ENCODE measurements at regions not wholly inside any gene's neighbourhood (a gene's known extent, or its start where the extent isn't known, plus 50 kb on each side); places are given as distances from the start of the nearest gene placed in this dataset.

DNA sequence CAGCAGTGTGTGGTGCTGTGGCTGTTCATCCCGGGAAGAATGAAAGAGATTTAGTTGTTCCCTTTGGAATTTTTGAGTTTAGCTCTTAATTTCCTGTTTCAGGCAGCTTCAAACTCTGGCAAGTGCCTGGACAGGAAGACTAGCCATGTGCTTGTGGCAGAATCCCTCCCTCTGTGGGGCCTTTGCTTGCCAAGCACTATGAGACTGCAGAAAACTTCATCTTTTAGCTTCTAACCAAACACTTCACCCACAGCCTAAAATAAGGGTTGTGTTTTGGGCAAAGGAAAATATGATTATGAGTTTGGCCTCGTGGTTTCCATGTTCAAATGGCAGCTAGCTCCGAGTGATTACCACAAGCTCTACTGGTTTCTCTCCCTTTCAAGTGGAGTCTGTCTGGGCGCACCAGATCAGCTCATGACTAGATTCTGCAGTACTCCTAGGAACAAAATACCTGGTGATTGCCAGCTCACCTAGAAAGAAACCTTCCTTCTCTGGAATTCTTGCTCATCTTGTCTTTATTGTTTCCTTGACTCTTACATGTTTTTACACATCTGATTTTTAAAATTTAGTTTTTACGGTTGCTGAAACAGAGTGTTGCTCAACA, 707.5 kb downstream of the SLITRK6 start:
- TF ChIP-seq CTCF (IDR thresholded peaks at IDR 0.05) (no peak), POLR2A (IDR thresholded peaks at IDR 0.05) (no peak), EP300 (IDR thresholded peaks at IDR 0.05) (no peak)

All from stomach (tissue), 4 donors.